ENCODE measurements at regions not wholly inside any gene's neighbourhood (a gene's known extent, or its start where the extent isn't known, plus 50 kb on each side); places are given as distances from the start of the nearest gene placed in this dataset.

GRCh38 chr13:50712456-50712855, 131.0 kb downstream of the DLEU7 start:
- Histone ChIP-seq H3K9ac (ENCODE audit: low read depth, low read length) (no peak overlapping the region), H3K27me3 (ENCODE audit: control insufficient read depth, insufficient read depth, low read length) (no peaks in the 10 kb centered on the region), H3K4me3 (ENCODE audit: low read depth, low read length) (no peak overlapping the region), H3K9me3 (ENCODE audit: control insufficient read depth, insufficient read depth, low read length) (no peaks in the 10 kb centered on the region), H3K4me1 (ENCODE audit: control insufficient read depth, insufficient read depth, low read length) (no peaks in the 10 kb centered on the region), H3K36me3 (ENCODE audit: control insufficient read depth, insufficient read depth, low read length) (no peaks in the 10 kb centered on the region)

- Histone ChIP-seq H3K9ac (ENCODE audit: low read depth, low read length) (no peak overlapping the region), H3K27me3 (ENCODE audit: control insufficient read depth, insufficient read depth, low read length) (no peaks in the 10 kb centered on the region)
Observed at GRCh38 chr13:50712881-50713280, 130.6 kb downstream of the DLEU7 start.

GRCh38 chr13:50713523-50714248, 129.8 kb downstream of the DLEU7 start:
- Histone ChIP-seq H3K9ac (ENCODE audit: low read depth, low read length) (no peak overlapping the region), H3K36me3 (ENCODE audit: control insufficient read depth, insufficient read depth, low read length) (no peaks in the 10 kb centered on the region), H3K27me3 (ENCODE audit: control insufficient read depth, insufficient read depth, low read length) (no peaks in the 10 kb centered on the region), H3K9me3 (ENCODE audit: control insufficient read depth, insufficient read depth, low read length) (no peaks in the 10 kb centered on the region), H3K4me1 (ENCODE audit: control insufficient read depth, insufficient read depth, low read length) (no peaks in the 10 kb centered on the region), H3K4me3 (ENCODE audit: low read depth, low read length) (no peak overlapping the region)

More at GRCh38 chr13:50712881-50713280, 130.6 kb downstream of the DLEU7 start:
- no peaks in the 10 kb centered on the region for H3K9me3 ChIP-seq (ENCODE audit: control insufficient read depth, insufficient read depth, low read length)
- no peak overlapping the region for H3K4me3 ChIP-seq (ENCODE audit: low read depth, low read length)
- H3K36me3 ChIP-seq (ENCODE audit: control insufficient read depth, insufficient read depth, low read length), result no peaks in the 10 kb centered on the region
- H3K4me1 ChIP-seq (ENCODE audit: control insufficient read depth, insufficient read depth, low read length), result no peaks in the 10 kb centered on the region

- no peaks in the 10 kb centered on the region for H3K27me3 ChIP-seq (ENCODE audit: control insufficient read depth, insufficient read depth, low read length)
- H3K9ac ChIP-seq (ENCODE audit: low read depth, low read length), result no peak overlapping the region
- no peak overlapping the region for H3K4me3 ChIP-seq (ENCODE audit: low read depth, low read length)
- no peaks in the 10 kb centered on the region for H3K4me1 ChIP-seq (ENCODE audit: control insufficient read depth, insufficient read depth, low read length)
- no peaks in the 10 kb centered on the region for H3K9me3 ChIP-seq (ENCODE audit: control insufficient read depth, insufficient read depth, low read length)
- H3K36me3 ChIP-seq (ENCODE audit: control insufficient read depth, insufficient read depth, low read length), result no peaks in the 10 kb centered on the region
Observed at GRCh38 chr13:50714891-50715290, 128.6 kb downstream of the DLEU7 start.

GRCh38 chr13:50715402-50716146, 127.9 kb downstream of the DLEU7 start:
- Histone ChIP-seq H3K4me3 (ENCODE audit: low read depth, low read length) (no peak overlapping the region), H3K27me3 (ENCODE audit: control insufficient read depth, insufficient read depth, low read length) (no peaks in the 10 kb centered on the region), H3K36me3 (ENCODE audit: control insufficient read depth, insufficient read depth, low read length) (no peaks in the 10 kb centered on the region), H3K9me3 (ENCODE audit: control insufficient read depth, insufficient read depth, low read length) (no peaks in the 10 kb centered on the region), H3K4me1 (ENCODE audit: control insufficient read depth, insufficient read depth, low read length) (no peaks in the 10 kb centered on the region), H3K9ac (ENCODE audit: low read depth, low read length) (no peak overlapping the region)

- Histone ChIP-seq H3K9ac (ENCODE audit: low read depth, low read length) (no peak overlapping the region), H3K4me1 (ENCODE audit: control insufficient read depth, insufficient read depth, low read length) (no peaks in the 10 kb centered on the region), H3K4me3 (ENCODE audit: low read depth, low read length) (no peak overlapping the region), H3K36me3 (ENCODE audit: control insufficient read depth, insufficient read depth, low read length) (no peaks in the 10 kb centered on the region), H3K9me3 (ENCODE audit: control insufficient read depth, insufficient read depth, low read length) (no peaks in the 10 kb centered on the region), H3K27me3 (ENCODE audit: control insufficient read depth, insufficient read depth, low read length) (no peaks in the 10 kb centered on the region)
Observed at GRCh38 chr13:50720861-50721671, 122.4 kb downstream of the DLEU7 start.

- no peaks in the 10 kb centered on the region for H3K4me1 ChIP-seq (ENCODE audit: control insufficient read depth, insufficient read depth, low read length)
Observed at GRCh38 chr13:50721672-50721992, 121.9 kb downstream of the DLEU7 start.

GRCh38 chr13:50722440-50723125, 120.9 kb downstream of the DLEU7 start:
- no peaks in the 10 kb centered on the region for H3K27me3 ChIP-seq (ENCODE audit: control insufficient read depth, insufficient read depth, low read length)
- H3K4me1 ChIP-seq (ENCODE audit: control insufficient read depth, insufficient read depth, low read length), result no peaks in the 10 kb centered on the region
- H3K4me3 ChIP-seq (ENCODE audit: low read depth, low read length), result no peak overlapping the region
- H3K36me3 ChIP-seq (ENCODE audit: control insufficient read depth, insufficient read depth, low read length), result no peaks in the 10 kb centered on the region
- no peaks in the 10 kb centered on the region for H3K9me3 ChIP-seq (ENCODE audit: control insufficient read depth, insufficient read depth, low read length)
- no peak overlapping the region for H3K9ac ChIP-seq (ENCODE audit: low read depth, low read length)

More at GRCh38 chr13:50721672-50721992, 121.9 kb downstream of the DLEU7 start:
- Histone ChIP-seq H3K36me3 (ENCODE audit: control insufficient read depth, insufficient read depth, low read length) (no peaks in the 10 kb centered on the region), H3K9me3 (ENCODE audit: control insufficient read depth, insufficient read depth, low read length) (no peaks in the 10 kb centered on the region), H3K27me3 (ENCODE audit: control insufficient read depth, insufficient read depth, low read length) (no peaks in the 10 kb centered on the region), H3K9ac (ENCODE audit: low read depth, low read length) (no peak overlapping the region), H3K4me3 (ENCODE audit: low read depth, low read length) (no peak overlapping the region)

- no peaks in the 10 kb centered on the region for H3K27me3 ChIP-seq (ENCODE audit: control insufficient read depth, insufficient read depth, low read length)
- H3K4me1 ChIP-seq (ENCODE audit: control insufficient read depth, insufficient read depth, low read length), result no peaks in the 10 kb centered on the region
- H3K9ac ChIP-seq (ENCODE audit: low read depth, low read length), result no peak overlapping the region
Observed at GRCh38 chr13:50724438-50724837, 119.1 kb downstream of the DLEU7 start.

GRCh38 chr13:50724913-50725312, 118.6 kb downstream of the DLEU7 start:
- no peaks in the 10 kb centered on the region for H3K4me1 ChIP-seq (ENCODE audit: control insufficient read depth, insufficient read depth, low read length)
- no peaks in the 10 kb centered on the region for H3K9me3 ChIP-seq (ENCODE audit: control insufficient read depth, insufficient read depth, low read length)
- H3K36me3 ChIP-seq (ENCODE audit: control insufficient read depth, insufficient read depth, low read length), result no peaks in the 10 kb centered on the region
- no peaks in the 10 kb centered on the region for H3K27me3 ChIP-seq (ENCODE audit: control insufficient read depth, insufficient read depth, low read length)
- no peak overlapping the region for H3K9ac ChIP-seq (ENCODE audit: low read depth, low read length)
- H3K4me3 ChIP-seq (ENCODE audit: low read depth, low read length), result no peak overlapping the region

More at GRCh38 chr13:50724438-50724837, 119.1 kb downstream of the DLEU7 start:
- Histone ChIP-seq H3K9me3 (ENCODE audit: control insufficient read depth, insufficient read depth, low read length) (no peaks in the 10 kb centered on the region), H3K4me3 (ENCODE audit: low read depth, low read length) (no peak overlapping the region), H3K36me3 (ENCODE audit: control insufficient read depth, insufficient read depth, low read length) (no peaks in the 10 kb centered on the region)

- H3K9ac ChIP-seq (ENCODE audit: low read depth, low read length), result no peak overlapping the region
Observed at GRCh38 chr13:50726164-50726563, 117.3 kb downstream of the DLEU7 start.

More at GRCh38 chr13:50726164-50726563, 117.3 kb downstream of the DLEU7 start:
- Histone ChIP-seq H3K27me3 (ENCODE audit: control insufficient read depth, insufficient read depth, low read length) (no peaks in the 10 kb centered on the region), H3K9me3 (ENCODE audit: control insufficient read depth, insufficient read depth, low read length) (peaks cover 3% of the 10 kb centered on the region), H3K36me3 (ENCODE audit: control insufficient read depth, insufficient read depth, low read length) (no peaks in the 10 kb centered on the region), H3K4me3 (ENCODE audit: low read depth, low read length) (no peak overlapping the region), H3K4me1 (ENCODE audit: control insufficient read depth, insufficient read depth, low read length) (no peaks in the 10 kb centered on the region)

All from iPS-15b (cell line).